Stimulated activated CD8-positive, alpha-beta memory T cell treated with anti-CD3 and anti-CD28 coated beads, Interleukin-7, amount 100 ng/mL, for 24 hours (primary cell): ENCODE measurements at regions not wholly inside any gene's neighbourhood (a gene's known extent, or its start where the extent isn't known, plus 50 kb on each side); places are given as distances from the start of the nearest gene placed in this dataset.
"Not testable (repeated sequence)": the region's sequence is repeated elsewhere in the genome, so short reads cannot be mapped to it uniquely, and the experiment has no call there.

Source experiments
- DNase-seq: peaks from one replicate; pipeline ENCODE4 v3.0.0-alpha.2; 2020; ENCODE audit warnings: low read depth

DNA sequence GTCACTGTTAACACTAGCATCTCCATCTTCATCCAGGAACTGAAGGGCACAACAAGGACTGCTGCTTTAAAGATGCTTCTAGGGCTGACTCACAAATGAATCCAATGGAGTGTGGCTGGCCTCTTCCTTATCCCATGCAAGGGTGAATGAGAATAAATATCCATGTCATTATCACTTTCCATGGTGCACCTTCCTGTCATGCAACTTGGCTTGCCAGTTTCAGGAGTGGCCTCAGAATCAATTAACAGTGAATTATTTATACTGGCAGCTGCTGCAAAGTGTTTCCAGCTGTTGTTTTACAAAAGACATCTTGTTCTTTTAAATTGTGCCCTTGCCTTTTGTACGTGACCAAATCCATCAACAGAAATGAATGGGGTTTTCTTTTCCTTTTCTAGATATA, 499.3 kb upstream of the TMEM132C start:
- DNase-seq = no peak

DNA sequence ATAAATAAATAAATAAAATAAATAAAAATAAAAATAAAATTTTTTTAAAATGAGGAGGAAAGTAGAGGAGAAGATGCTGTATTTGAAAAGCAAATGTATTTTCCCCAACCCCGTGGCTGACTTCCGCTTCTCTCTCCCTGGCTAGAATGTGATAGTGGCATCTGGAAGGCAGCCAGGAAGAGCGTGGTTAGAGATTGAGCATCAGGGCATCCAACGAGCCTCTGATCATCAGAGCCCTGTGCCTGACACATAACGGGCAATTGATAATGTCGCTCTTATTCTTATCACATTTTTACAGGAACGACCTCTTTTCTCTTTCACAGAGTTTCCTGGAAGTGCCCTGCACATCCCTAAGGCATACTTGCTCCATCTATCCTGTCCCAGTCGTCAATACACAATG, 496.9 kb upstream of the TMEM132C start:
- no peak for DNase-seq

- no peak for DNase-seq
These were observed 495.4 kb upstream of the TMEM132C start for GRCh38 chr12:127771546-127771945.

DNA sequence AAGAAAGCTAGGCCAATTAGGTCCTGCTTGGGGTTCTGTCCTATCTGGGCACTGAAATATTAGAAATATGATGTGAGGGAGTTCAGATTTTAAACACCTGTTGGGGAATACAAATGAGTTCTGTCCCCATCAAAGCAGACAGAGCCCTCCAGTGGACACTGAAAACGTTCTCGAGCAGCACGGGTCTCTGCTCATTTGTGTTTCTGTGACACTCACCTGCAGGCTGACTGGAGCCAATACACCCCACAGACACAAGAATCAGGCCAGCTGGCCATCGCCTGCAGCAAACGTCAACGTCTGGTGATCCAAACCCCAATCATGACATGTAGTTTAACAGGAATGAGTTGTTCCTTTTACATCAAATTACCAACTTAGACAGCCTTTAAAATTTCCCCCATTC, 493.4 kb upstream of the TMEM132C start:
- no peak for DNase-seq

GRCh38 chr12:127774828-127775227, 492.1 kb upstream of the TMEM132C start:
- DNase-seq = no peak

GRCh38 chr12:127779301-127780045, 487.5 kb upstream of the TMEM132C start:
- no peak for DNase-seq

DNA sequence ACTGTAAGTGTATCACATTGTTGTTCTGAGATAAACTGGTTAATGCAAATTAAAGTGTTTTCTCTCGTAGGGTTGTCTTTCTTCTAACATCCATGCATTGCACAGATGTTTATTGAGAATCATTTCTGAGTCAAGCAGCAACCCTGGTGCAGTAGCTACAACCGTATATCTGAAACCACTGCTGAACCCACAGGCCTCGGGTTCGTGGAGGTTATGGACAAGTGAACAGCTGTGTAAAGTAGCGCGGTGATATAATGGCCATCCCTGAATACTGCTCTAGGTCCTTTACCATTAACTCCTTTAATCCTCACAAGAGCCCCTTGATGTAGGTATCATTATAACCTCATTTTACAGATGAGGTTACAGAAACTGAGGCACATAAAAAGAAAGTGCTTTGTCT, 486.1 kb upstream of the TMEM132C start:
- no peak for DNase-seq

GRCh38 chr12:127781336-127781735, 485.6 kb upstream of the TMEM132C start:
- no peak for DNase-seq

DNA sequence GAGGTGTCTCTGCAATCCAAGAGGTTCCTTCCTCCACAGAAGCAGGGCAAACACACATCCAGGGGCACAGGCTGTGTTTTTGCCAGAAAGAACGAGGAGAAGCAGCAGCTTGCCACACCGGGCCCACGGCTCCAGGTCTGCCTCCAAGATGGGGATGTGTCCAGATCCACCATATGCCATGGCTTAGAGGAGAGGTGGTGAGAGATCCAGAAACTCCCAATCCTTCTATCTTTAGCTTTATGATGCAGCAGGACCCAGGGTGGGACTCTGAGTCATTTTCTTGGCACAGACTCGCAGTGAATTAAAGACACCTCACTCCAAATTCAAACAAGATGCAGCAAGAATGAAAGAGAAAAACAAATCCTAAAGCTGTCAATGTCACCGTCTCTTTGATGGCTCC, 481.4 kb upstream of the TMEM132C start:
- DNase-seq = no peak

DNA sequence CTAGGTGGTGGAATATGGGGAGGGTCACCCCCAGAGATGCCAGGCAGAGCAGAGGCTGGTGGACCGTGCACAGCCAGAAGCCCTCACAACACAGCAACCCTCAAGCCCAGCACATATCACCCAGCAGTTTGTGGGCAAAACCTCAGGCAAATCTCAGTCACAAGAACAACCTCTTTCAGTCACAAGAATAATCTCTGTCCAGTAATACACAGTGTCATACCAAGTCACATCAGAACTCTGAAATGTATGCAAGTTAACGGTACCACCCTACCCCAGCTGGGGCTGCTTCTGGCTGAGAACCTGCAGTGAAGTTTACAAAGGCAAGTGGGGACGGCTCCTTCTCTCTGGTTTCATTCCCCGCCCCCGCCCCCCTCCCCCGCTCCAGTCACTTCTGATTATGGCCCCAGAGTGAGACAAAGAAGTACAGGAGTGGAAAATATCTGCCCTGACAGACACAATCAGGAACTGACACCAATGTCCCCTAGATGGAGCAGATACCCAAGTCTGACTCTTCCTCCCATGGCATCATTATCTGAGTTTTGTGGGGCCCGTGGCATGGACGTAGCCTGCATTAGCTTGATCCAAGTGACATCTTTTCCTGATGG, 480.9 kb upstream of the TMEM132C start:
- DNase-seq = no peak

GRCh38 chr12:127787544-127787943, 479.4 kb upstream of the TMEM132C start:
- no peak for DNase-seq

DNA sequence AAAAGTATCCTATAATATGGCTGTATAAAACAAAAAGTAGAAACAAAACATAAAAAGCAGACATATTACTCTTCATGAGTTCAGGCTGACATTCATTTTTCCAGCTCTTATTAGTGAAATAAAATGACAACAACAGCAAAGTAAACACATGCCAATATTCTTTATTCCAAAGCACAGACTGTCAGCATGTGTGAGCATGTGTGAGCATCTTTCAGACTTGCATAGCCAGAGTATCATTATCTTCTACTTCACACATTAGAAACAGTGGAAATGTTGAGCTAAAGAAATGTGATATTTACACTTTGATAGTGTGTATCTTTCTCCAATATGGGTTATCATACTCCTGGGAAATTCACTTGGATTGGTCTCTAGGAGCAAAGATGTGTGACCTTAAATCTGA, 476.6 kb upstream of the TMEM132C start:
- no peak for DNase-seq

DNA sequence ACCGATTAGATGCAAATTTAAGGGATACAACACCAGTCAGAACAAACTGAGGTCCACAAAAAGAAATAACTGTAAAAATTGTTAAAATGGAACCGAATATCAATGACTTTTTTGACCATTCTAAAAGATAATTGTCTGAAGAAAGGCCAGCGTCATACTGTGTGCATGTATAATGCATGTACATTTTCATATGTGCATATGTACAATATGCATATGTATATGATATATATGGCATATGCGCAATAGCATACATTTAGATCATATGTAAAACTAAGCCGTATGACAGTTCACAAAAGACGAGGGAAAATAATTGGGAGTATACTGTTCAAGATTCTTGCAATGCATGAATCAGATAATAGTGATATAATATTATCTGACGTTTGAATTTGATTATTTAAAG, 475.8 kb upstream of the TMEM132C start:
- DNase-seq = no peak

DNA sequence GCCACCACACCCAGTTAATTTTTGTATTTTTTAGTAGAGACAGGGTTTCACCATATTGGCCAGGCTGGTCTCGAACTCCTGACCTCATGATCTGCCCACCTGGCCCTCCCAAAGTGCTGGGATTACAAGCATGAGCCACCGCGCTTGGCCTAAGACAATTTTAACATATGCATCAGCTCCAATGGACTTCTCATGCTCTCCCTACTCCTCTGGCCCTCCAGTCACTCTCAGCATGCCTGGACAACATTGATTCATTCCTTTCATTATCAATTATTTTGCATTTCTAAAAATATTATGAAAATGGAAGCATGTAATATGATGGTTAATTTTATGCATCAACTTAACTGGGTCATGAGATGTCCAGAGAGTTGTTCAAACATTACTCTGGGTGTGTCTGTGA, 469.1 kb upstream of the TMEM132C start:
- no peak for DNase-seq

- no peak for DNase-seq
These were observed 464.7 kb upstream of the TMEM132C start for GRCh38 chr12:127802271-127802670.

DNA sequence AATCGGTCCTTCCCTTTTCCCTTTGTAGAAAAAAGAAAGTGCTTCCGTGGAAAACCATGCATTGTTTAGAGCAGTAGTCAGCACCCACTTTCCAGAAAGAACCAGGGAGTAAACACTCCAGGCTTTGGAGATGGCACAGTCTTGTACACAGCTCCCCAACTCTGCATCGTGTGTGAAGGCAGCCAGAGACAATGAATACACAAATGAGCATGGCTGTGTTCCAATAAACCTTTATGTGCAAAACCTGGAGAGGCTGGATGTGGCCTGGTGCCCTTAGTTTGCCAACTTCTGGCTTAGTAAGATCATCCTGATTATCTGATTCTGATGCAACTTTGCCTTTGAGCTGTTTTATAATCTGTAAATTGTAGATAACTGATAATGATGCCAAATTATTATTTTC, 463.4 kb upstream of the TMEM132C start:
- no peak for DNase-seq

- DNase-seq = no peak
These were observed 457.7 kb upstream of the TMEM132C start for GRCh38 chr12:127809275-127809674.

GRCh38 chr12:127810041-127810440, 456.9 kb upstream of the TMEM132C start:
- no peak for DNase-seq

DNA sequence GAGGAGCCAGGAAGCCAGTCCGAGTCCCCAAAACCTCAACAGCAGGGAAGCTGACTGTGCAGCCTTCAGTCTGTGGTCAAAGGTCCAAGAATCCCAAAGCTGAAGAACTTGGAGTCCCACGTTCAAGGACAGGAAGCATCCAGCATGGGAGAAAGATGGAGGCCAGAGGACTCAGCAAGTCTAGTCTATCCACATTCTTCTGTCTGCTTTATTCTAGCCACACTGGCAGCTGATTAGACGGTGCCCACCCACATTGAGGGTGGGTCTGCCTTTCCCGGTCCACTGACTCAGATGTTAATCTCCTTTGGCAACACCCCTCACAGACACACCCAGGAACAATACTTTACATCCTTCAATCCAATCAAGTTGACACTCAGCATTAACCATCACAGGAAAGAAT, 456.5 kb upstream of the TMEM132C start:
- not testable (repeated sequence) for DNase-seq

GRCh38 chr12:127811988-127812387, 455.0 kb upstream of the TMEM132C start:
- DNase-seq = no peak

- DNase-seq = no peak
These were observed 453.8 kb upstream of the TMEM132C start for GRCh38 chr12:127813147-127813546.

DNA sequence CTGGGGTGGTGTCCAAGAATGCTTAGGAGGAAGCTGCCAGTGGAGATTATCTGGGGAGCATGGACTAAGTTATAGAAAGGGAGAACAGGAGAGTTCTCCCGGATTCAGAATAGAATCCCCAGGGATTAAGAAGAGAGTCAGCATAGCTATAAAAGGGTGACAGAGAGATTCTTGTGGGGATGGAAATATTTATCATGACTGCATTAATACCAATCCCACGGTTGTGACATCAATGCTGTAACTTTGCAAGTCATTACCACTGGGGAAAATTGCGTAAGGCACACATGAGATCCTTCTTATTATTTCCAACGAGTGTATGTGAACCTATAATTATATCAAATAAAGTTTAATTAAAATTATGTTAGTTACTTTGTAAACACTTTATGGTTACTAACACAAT, 447.9 kb upstream of the TMEM132C start:
- DNase-seq = no peak

DNA sequence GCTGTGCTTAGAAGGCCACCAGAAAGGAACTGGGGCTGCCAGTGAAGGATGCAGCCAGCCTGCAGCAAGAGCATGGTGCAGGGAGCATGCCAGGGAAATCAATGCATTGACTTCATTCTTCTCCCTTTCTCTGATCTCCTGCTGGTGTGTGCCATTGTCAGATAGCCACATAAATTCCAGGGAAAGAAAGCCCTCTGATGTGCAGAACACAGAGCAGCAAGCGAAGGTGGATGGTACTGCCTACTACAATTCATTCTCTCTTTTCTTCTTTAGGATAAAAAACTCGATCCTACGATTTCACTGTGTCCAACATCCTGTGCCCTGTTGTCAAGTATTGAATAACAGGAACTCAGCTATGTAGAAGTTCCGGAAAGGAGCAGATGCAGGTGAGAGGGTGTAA, 446.7 kb upstream of the TMEM132C start:
- DNase-seq = no peak

DNA sequence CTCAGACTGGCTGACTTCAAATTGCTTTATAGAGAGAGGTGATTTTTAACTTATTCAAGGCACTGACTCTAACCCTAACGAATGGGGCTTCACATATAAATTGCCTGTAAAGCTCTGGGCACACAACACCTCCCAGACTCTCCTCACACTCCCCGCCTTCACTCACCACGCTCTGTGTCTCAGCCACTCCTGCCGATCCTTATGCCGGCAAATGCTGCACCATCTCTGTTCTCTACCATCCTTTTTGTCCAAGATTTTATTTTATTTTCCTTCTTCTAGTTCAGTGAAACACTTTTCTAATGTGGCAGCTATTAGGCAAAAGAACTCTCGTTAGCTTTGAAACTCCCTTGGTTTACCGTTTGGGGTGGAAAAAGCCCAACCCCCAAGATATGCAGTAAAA, 446.1 kb upstream of the TMEM132C start:
- no peak for DNase-seq
